HG03439 (cell line): ENCODE measurements at regions not wholly inside any gene's neighbourhood (a gene's known extent, or its start where the extent isn't known, plus 50 kb on each side); places are given as distances from the start of the nearest gene placed in this dataset.
"Not testable (repeated sequence)": the region's sequence is repeated elsewhere in the genome, so short reads cannot be mapped to it uniquely, and the experiment has no call there.

Experiments used
- ATAC-seq: cut with Tn5 transposase; IDR thresholded peaks from one replicate; pipeline ENCODE4 v1.9.1; 2021; ENCODE audit warnings: mild to moderate bottlenecking, moderate library complexity; ENCODE audit not compliant: unreplicated experiment

- ATAC-seq: no peak
These were observed 51.1 kb downstream of the DOP1B start for GRCh38 chr21:36207577-36208320.

DNA sequence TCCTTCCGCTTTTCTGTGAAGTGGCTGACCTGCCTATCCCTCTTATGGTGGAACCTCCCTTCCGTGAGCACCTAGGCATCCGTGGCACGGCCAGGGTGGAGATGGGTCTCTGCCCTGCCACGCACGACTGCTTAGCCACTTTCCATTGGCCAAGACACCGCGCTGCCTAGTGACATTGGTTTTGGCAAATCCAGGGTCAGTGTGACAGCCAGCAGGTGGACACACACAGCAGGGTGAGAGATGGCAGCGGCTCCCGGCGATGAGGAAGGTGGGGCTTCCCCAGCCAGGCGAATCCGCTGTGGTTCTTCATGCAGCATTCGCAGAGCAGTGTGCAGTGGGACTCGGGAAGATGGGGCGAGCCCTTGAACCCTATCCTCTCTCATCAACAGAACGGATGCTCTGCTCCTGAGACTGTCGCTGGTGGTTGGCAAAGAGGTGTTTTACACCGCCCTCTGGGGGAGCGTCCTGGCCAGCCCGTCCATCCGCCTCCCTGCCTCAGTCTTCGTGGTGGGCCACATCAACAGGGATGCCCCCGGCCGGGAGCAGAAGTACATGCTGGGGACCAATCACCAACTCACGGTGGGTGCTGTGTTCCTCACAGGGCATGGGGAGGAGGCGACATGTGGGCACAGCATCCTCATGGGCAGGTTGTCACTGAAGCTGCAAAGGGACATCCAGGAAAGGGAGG is 51.8 kb downstream of the DOP1B start:
- no peak for ATAC-seq

GRCh38 chr21:36209626-36210171 is 53.1 kb downstream of the DOP1B start:
- ATAC-seq: no peak

GRCh38 chr21:36210779-36211659 is 54.4 kb downstream of the DOP1B start:
- no peak for ATAC-seq

- no peak for ATAC-seq
These were observed 55.3 kb downstream of the DOP1B start for GRCh38 chr21:36211660-36212512.

GRCh38 chr21:36212513-36212780 is 55.8 kb downstream of the DOP1B start:
- ATAC-seq: no peak

GRCh38 chr21:36214561-36214960 is 57.9 kb downstream of the DOP1B start:
- ATAC-seq: no peak

DNA sequence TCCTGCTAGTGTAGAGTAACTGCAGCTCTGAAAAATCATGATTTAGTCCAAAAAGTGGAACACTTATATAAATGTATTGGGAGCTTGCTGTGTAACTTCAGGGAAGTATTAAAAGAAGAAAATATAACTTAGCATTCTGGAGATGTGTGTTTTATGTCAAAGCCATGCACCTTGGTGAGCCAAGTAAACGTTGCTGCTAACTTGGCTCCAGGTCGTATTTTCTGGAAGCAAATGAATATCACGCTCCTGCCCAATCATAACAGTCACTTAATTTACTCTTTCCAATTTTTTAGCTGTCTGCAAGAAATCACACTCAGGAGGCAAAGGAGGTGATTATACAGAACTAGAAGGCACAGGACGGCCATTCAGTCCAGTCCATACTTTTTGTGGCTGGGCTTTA is 61.1 kb downstream of the DOP1B start:
- no peak for ATAC-seq

GRCh38 chr21:36218691-36219090 is 62.1 kb downstream of the DOP1B start:
- ATAC-seq: no peak

GRCh38 chr21:36223451-36223850 is 66.8 kb downstream of the DOP1B start:
- no peak for ATAC-seq

- ATAC-seq: no peak
These were observed 72.6 kb downstream of the DOP1B start for GRCh38 chr21:36229181-36229580.

DNA sequence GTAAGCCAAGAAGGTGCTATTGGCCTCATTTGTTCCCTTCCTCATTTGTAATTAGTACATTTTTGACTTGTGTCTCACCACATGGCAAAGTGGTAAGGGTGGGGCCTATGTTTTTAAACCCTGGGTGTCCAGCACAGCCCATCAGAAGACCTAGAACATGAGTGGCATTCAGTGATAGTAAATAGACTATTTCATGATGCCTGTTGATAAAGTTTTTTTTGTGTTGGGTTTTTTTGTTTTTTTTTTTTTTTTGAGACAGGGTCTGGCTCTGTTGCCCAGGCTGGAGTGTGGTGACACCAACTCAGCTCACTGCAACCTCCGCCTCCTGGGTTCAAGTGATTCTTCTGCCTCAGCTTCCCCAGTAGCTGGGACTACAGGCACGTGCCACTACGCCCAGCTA is 74.8 kb downstream of the DOP1B start:
- not testable (repeated sequence) for ATAC-seq

GRCh38 chr21:36232641-36233040 is 76.0 kb downstream of the DOP1B start:
- no peak for ATAC-seq

- ATAC-seq: no peak
These were observed 78.5 kb downstream of the DOP1B start for GRCh38 chr21:36235058-36235582.

DNA sequence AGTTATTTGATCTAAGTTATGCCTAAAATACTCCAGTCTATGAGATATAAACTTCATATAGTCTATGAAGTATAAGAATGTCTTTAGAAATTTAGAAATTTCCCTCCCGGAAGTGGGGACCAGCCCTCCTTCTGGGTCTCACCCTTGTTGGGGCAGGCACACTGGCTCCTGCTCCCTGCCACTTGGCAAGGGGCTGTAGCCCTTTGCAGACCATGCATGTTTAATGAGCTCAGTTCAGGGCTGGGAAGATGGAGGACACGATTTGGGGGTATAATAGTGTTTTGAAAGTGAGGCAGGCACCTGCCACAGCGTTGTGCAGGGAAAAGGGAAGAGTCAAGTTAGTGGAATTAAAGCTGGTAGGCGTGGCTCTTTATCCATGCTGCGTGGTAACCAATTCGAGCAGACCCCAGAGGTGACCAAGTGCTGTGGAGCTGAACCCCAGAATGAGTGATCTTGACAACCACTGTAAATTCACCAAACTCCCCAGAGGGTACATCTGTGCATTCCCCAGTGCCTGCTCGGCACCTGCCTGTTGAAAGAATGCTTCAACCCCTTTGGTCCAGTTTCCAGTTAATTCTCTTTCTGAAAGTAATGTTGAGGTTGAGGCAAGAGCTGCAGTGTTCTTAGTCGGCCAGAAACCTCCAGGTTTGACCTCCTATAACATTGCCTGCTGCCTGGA is 79.6 kb downstream of the DOP1B start:
- ATAC-seq: no peak

DNA sequence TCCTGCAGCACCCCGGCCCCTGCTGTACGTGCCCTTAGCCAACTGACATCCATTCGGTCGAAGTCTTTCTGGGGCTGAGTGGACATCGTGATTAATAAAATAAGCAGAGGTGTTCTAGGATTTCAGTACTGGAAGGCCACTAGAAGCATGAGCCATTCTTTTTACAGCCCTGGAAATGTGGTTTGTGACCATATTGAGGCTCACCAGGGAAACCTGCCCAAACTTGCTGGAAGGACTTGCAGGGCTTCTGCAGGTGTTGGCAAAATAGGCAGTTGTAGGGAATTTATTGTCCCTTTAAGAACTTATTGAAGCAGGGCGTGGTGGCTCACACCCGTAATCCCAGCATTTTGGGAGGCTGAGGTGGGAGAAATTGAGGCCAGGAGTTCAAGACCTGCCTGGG is 80.8 kb downstream of the DOP1B start:
- no peak for ATAC-seq

DNA sequence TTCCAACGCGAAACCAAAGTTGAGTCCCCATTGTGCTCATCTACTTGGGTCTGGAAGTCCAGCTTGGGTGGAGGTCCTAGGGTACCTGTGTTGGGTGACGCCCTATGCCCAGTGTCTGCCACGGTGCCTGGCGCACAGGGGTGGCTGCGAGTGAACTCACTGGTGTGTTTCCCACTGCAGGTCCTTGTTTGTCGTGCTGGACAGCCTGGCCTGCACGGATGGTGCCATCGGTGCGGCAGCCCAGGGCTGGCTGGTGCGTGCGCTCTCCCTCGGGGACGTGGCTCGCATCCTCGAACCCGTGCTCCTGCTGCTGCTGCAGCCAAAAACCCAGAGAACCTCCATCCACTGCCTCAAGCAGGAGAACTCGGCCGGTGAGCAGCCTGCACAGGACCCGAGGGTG is 80.4 kb upstream of the MORC3 start:
- ATAC-seq: no peak

GRCh38 chr21:36241717-36242116 is 78.3 kb upstream of the MORC3 start:
- ATAC-seq: no peak

DNA sequence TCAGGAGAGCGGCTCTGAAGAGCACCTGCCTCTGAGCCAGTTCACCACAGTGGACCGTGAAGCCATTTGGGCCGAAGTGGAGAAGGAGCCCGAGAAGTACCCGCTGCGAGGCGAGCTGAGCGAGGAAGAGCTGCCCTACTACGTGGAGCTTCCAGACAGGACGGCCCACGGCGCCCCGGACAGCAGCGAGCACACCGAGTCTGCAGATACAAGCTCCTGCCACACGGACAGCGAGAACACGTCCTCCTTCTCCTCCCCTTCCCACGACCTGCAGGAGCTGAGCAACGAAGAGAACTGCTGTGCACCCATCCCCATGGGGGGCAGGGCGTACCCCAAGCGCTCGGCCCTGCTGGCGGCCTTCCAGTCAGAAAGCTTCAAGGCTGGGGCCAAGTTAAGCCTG is 74.9 kb upstream of the MORC3 start:
- ATAC-seq: no peak

GRCh38 chr21:36245649-36246048 is 74.3 kb upstream of the MORC3 start:
- ATAC-seq: no peak
